RWPE1 (cell line): ENCODE measurements at regions not wholly inside any gene's neighbourhood (a gene's known extent, or its start where the extent isn't known, plus 50 kb on each side); places are given as distances from the start of the nearest gene placed in this dataset.
"Not testable (repeated sequence)": the region's sequence is repeated elsewhere in the genome, so short reads cannot be mapped to it uniquely, and the experiment has no call there.

Experiments
- CTCF ChIA-PET: fragments of 350-600 bp; sonication (Branson Sonifier 250); formaldehyde crosslinking; extraction: SDS; loops from one replicate; lab custom pipeline; 2021; lab: Yijun Ruan, JAX
- POLR2A ChIA-PET: fragments of 400-600 bp; formaldehyde crosslinking; extraction: SDS; loops from one replicate; lab custom pipeline; 2020; ENCODE audit warnings: antibody characterized with exemption; ENCODE audit not compliant: low non-redundant PET; lab: Yijun Ruan, JAX
- DNase-seq: peaks from one replicate; pipeline ENCODE4 v3.0.0; 2012; ENCODE audit warnings: low spot score
- H3K27ac ChIP-seq: fragments of 450-650 bp; 2 replicates; pipeline ENCODE4 v1.5.1; 2017
- CTCF ChIP-seq: fragments of 450-650 bp; conservative IDR thresholded peaks from 2 replicates; pipeline ENCODE4 v1.5.1; 2017; ENCODE audit warnings: low read depth, mild to moderate bottlenecking

- POLR2A ChIA-PET, result interaction anchor here (0.6 kb wide), 1 partner anchor 11 kb away, joined by 5 read pairs; no protein-coding TSS in a partner anchor
- no peak for DNase-seq
- CTCF ChIA-PET, result no interaction called here
- no peak for TF ChIP-seq CTCF
- H3K27ac ChIP-seq, result no peak overlapping the region
These were observed 60.9 kb upstream of the S1PR1 start for GRCh38 chr1:101175886-101176285.

- no peak overlapping the region for H3K27ac ChIP-seq
- no peak for DNase-seq
- no peak for TF ChIP-seq CTCF
- CTCF ChIA-PET, result no interaction called here
- POLR2A ChIA-PET, result no interaction called here
These were observed 61.4 kb upstream of the S1PR1 start for GRCh38 chr1:101175466-101175865.

- peak; percentile 82 for DNase-seq
- no peak overlapping the region for H3K27ac ChIP-seq
- TF ChIP-seq CTCF, result no peak
- CTCF ChIA-PET, result no interaction called here
- POLR2A ChIA-PET, result no interaction called here
These were observed 62.1 kb upstream of the S1PR1 start for GRCh38 chr1:101174722-101175121.

GRCh38 chr1:101174298-101174697 is 62.5 kb upstream of the S1PR1 start:
- H3K27ac ChIP-seq, CTCF ChIA-PET, POLR2A ChIA-PET, DNase-seq: not testable (repeated sequence)

- H3K27ac ChIP-seq, result no peak overlapping the region
- no peak for DNase-seq
- no peak for TF ChIP-seq CTCF
- POLR2A ChIA-PET, result no interaction called here
- CTCF ChIA-PET, result no interaction called here
These were observed 66.2 kb upstream of the S1PR1 start for GRCh38 chr1:101170506-101171050.

GRCh38 chr1:101167891-101168290 is 68.9 kb upstream of the S1PR1 start:
- ChIA-PET CTCF (no interaction called here), POLR2A (no interaction called here)

More at GRCh38 chr1:101167891-101168290, 68.9 kb upstream of the S1PR1 start:
- no peak overlapping the region for H3K27ac ChIP-seq
- TF ChIP-seq CTCF, result no peak
- no peak for DNase-seq
